Activated T-cell treated with anti-CD3 and anti-CD28 coated beads for 48 hours (primary cell): ENCODE measurements at regions not wholly inside any gene's neighbourhood (a gene's known extent, or its start where the extent isn't known, plus 50 kb on each side); places are given as distances from the start of the nearest gene placed in this dataset.

Experiments
- DNase-seq: peaks from one replicate; pipeline ENCODE4 v3.0.0-alpha.2; 2020; ENCODE audit warnings: low read depth

DNA sequence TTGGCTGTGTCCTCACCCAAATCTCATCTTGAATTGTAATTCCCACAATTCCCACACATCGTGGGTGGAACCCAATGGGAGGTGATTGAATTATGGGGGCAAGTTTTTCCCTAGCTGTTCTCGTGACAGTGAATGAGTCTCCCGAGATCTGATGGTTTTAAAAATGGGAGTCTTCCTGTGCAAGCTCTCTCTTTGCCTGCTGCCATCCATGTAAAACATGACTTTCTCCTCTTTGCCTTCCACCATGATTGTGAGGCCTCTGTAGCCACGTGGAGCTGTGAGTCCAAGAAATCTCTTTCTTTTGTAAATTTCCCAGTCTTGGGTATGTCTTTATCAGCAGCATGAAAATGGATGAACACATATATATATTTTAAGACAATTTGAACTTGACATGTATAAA is 285.4 kb downstream of the BAMBI start:
- no peak for DNase-seq

- no peak for DNase-seq
These were observed 286.4 kb downstream of the BAMBI start for GRCh38 chr10:28963539-28964221.

- DNase-seq = no peak
These were observed 288.6 kb downstream of the BAMBI start for GRCh38 chr10:28965937-28966336.

- no peak for DNase-seq
These were observed 289.7 kb downstream of the BAMBI start for GRCh38 chr10:28967031-28967430.

DNA sequence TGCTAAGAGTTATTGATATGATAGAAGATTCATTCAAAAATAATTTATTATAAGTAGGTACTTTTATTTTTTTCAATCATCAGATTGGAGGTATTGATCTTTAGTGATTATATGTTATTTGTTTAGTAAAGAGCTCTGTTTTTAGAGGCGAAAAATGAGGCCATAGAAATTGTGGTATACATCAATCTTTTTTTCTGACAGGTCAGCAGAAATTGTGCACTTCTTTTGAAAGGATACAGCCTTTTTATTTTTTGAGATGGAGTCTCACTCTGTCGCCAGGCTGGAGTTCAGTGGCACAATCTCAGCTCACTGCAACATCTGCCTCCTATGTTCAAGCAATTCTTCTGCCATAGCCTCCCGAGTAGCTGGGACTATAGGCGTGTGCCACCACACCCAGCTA is 292.1 kb downstream of the BAMBI start:
- DNase-seq = no peak

GRCh38 chr10:28970231-28970630 is 292.9 kb downstream of the BAMBI start:
- DNase-seq = no peak

GRCh38 chr10:28971255-28971654 is 293.9 kb downstream of the BAMBI start:
- DNase-seq = no peak

DNA sequence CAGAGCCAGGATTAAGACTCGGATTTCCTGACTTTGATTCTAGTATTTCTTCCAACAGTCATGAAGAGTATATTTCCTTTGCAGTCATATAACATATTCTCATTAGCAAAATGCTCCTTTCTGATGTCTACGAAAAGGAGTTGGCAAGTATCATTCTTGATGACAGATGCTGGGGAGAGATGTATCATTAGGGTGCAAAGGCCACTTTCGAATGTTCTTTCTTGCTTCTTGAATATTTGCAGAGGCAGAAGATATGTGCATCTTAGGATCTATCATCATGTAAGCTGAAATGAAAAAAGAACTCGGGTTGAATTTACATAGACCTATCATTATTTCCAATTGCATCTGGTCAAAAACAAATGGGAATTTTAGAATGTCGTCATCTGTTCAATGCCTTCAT is 294.4 kb downstream of the BAMBI start:
- DNase-seq = no peak

- no peak for DNase-seq
These were observed 296.1 kb downstream of the BAMBI start for GRCh38 chr10:28973309-28973972.

DNA sequence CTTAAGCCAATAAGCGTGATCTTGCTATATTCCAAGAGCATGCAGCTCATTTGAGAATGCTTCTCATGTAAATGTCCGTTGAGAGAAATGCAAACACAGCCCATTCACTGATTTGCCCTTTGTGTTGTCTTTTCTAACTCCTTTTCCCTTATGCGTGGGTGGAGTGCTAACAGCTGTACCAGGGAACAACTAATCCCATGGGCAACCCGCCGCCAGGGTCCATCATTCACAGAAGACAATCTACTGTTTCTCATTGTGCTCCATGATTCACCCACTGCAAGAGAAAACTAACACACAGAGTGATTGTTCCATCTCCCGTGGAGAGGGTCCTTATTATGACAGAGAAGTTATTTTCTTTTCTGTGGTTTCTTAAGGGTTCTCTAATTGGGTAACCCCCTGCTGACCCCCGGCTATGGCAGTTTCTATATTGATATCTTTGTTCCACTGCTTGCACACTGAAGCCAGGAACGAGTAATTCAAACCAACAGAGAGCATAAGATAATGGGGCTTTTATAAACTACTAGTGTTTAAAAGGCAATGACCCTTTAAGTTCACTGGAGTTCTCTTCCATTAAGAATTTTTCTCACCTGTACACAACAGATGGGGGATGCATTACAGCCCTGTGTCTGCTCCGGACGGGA is 298.7 kb downstream of the BAMBI start:
- DNase-seq = no peak

DNA sequence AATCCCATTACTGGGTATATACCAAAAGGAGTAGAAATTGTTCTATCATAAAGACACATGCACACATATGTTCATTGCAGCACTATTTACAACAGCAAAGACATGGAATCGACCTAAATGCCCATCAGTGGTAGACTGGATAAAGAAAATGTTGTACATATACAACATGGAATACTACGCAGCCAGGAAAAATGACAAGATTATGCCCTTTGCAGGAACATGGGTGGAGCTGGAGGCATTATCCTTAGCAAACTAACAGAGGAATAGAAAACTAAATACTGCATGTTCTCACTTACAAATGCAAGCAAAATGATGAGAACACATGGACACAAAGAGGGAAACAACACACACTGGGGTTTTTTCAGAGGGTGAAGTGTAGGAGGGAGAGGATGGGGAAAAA is 300.2 kb downstream of the BAMBI start:
- no peak for DNase-seq

DNA sequence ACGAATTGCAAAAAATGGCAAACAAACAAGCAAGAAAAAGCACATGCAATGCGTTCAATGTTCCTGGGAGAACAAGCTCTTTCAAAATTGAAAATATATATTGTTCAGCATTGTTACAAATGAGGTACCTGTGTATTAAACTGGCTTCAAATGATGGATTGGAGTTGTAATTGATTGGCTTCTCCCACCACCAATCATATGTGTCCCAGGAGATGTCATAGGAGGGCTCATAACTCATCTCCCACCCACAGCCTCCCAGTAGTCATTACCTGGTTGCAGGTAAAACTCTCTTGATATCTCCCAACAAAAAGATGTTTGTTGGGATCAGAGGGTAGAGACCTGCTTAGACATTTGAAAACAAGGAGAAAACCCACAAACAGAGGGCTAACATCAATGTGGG is 302.9 kb downstream of the BAMBI start:
- DNase-seq = no peak

GRCh38 chr10:28981007-28981406 is 303.7 kb downstream of the BAMBI start:
- DNase-seq = no peak

- DNase-seq = no peak
These were observed 305.7 kb downstream of the BAMBI start for GRCh38 chr10:28982974-28983373.

GRCh38 chr10:28983799-28984198 is 305.1 kb upstream of the LYZL1 start:
- DNase-seq = no peak

GRCh38 chr10:28984431-28984830 is 304.4 kb upstream of the LYZL1 start:
- no peak for DNase-seq

DNA sequence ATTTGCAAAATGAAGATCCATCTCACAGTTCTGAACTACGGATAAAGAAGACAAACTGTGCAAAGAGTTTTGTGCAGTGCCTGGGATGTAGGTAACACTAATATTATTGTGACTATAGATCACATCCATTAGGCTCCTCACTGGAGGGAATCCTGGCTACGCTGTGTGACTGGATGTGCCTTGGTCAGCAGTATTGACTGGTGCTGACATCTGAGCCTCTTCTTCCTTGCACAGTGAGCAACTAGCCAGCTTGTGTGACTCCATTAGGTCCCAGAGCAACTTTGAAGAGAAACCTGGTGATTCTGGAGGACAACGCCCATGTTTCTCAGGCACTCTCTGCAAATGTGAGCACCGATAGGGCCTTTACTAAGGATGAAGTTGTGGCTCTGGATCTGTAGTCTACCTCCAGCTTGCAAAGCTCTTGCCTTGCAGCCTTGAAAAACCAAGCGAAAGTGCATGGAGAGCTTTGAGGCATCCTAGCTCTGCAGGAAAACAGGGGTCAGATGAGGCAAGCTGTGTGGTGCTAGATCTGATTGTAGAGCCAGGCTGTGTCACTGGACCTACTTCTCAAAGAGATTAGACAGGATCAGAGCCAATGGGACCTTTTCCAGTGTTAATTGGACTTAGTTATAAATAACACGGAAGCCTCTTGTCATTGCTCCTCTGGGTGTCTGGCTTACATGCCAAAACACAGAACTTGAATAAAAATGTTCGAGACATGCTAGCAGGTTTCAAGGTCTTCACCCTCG is 303.6 kb upstream of the LYZL1 start:
- no peak for DNase-seq

- no peak for DNase-seq
These were observed 302.6 kb upstream of the LYZL1 start for GRCh38 chr10:28986117-28986792.

- no peak for DNase-seq
These were observed 302.0 kb upstream of the LYZL1 start for GRCh38 chr10:28986856-28987255.

DNA sequence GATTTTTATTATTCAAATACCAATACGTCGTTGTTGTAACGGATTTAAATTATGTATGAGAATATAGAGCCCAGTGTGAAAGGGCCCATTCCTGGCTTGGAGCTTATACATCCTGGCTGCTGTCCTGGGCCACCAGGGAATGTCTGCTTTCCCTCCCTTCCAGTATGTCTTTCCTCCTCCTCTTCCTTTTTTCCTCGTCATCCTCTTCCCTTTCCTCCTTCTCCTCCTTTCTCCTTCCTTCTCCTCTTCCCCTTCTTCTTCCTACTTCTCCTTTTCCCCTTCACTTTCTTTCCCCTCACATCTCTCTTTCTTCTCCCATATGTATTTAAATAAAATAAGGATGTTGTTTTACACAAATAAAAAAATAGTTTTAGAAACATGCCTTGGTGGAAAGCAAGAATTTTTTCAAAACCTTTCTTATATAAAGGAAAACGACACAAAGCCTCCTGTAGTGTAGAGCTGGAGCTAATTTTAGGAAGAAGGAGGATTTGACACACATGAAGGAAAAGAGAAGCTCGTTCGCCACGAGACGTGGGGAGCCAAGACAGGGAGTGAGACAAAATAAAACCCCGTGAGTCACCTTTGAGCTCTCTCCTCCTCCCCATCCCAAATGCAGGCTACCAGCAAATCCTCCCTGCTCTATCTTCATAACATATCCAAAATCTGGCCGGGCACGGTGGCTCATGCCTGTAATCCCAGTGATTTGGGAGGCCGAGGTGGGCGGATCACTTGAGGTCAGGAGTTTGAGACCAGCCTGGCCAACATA is 301.1 kb upstream of the LYZL1 start:
- DNase-seq = no peak

- no peak for DNase-seq
These were observed 299.9 kb upstream of the LYZL1 start for GRCh38 chr10:28988980-28989379.
